AG10803 (cell line): ENCODE measurements at regions not wholly inside any gene's neighbourhood (a gene's known extent, or its start where the extent isn't known, plus 50 kb on each side); places are given as distances from the start of the nearest gene placed in this dataset.

ENCODE experiments used
- DNase-seq: peaks from one replicate; pipeline ENCODE4 v3.0.0; 2010; ENCODE audit warnings: low read depth
- H3K4me3 ChIP-seq: 2 replicates; pipeline ENCODE4 v1.5.1; 2011; ENCODE audit warnings: mild to moderate bottlenecking, low read length, control low read depth
- CTCF ChIP-seq: conservative IDR thresholded peaks from 2 replicates; pipeline ENCODE4 v1.5.1; 2011; ENCODE audit warnings: mild to moderate bottlenecking, low read length, control low read depth, inconsistent platforms

GRCh38 chr13:62287764-62288163 lies 872.1 kb upstream of the PCDH20 start:
- H3K4me3 ChIP-seq = no peak overlapping the region
- TF ChIP-seq CTCF = no peak
- DNase-seq = no peak

DNA sequence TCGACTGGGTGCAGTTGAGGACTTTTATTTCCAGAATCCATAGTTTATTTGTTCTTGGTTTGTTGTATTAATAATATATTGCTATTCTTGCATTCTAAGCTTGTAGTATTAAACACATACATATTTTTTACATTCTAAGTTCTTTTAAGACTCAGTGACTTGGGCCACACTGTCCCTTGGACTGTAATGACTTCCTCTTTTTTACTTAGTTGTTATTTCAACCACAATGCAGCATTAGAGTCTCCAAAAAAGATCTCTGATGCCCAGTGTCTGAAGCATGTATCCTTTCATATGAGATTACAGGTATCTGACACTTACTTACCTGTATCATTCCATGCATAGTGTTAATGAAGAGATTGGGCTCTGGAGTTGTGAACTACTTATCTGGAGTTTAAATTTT lies 864.9 kb upstream of the PCDH20 start:
- no peak overlapping the region for H3K4me3 ChIP-seq
- no peak for TF ChIP-seq CTCF
- DNase-seq = no peak

GRCh38 chr13:62278271-62278670 lies 862.6 kb upstream of the PCDH20 start:
- TF ChIP-seq CTCF = no peak
- no peak for DNase-seq
- H3K4me3 ChIP-seq = no peak overlapping the region

DNA sequence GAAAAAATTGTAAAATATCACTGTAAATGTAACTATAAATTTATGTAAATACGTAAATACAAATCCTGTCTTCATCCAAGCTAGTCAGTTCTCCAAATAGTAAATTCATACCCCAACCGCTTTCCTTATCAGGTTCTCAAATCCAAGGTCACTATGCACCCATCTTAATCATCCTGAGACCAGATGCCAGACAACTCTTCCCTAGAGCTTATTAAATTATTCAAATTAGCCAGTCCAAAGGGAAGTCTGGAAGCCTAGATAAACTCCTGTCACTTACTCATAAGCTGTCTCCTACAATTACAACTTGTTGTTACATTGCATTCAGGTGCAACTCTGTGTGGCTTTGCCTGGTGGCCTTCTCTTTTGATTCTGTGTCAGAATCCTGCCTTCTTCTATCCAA lies 836.1 kb upstream of the PCDH20 start:
- TF ChIP-seq CTCF = no peak
- no peak for DNase-seq
- H3K4me3 ChIP-seq = no peak overlapping the region

DNA sequence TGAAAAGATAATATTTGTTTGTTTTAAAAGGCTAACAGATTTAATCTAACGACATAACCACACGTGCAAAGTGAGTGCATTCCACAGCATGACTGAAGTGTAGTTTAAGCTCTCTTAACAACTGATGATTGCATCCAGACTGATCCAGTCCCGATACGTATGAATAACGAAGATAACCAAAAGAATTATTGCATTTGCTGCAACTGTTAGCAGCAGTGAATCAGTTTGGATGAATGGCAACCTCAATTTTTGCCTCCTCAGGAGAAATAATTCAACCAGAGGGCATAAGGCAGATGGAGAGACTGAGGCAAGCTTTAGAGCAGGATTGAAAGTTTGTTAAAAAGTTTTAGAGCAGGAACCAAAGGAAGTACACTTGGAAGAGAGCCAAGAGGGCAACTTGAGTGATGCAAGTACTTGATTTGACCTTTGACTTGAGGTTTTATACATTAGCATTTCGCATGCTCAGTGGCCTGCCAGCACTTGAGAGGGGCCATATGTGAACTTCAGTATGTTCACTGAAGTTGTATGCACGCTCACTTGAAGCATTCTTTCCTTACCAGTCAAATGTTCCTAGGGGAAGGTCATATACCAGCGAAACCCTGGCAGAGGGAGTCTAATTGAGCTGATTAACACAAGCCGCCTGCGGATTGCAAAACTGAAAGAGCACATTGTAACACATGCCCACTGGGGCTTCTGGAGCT lies 835.0 kb upstream of the PCDH20 start:
- no peak for DNase-seq
- no peak overlapping the region for H3K4me3 ChIP-seq
- no peak for TF ChIP-seq CTCF

DNA sequence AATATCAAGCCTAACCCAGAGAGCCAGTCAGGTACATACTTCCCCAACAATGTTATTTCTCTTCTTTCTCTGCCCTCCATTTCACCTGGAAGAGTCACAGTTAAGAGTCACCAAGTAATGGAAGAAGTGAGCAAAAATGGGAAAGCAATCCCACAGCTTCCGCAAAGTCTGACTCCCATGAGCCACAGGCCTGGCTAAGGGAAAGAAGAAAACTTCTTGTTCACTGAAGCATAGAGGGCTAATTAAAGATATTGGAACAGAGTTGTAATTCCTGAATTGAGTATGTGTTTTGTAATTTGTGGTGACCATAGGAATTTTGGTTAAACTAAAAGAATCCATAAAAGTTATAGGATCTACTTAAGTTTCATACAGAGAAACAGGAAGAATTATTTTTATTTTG lies 830.9 kb upstream of the PCDH20 start:
- H3K4me3 ChIP-seq = no peak overlapping the region
- DNase-seq = no peak
- TF ChIP-seq CTCF = no peak

DNA sequence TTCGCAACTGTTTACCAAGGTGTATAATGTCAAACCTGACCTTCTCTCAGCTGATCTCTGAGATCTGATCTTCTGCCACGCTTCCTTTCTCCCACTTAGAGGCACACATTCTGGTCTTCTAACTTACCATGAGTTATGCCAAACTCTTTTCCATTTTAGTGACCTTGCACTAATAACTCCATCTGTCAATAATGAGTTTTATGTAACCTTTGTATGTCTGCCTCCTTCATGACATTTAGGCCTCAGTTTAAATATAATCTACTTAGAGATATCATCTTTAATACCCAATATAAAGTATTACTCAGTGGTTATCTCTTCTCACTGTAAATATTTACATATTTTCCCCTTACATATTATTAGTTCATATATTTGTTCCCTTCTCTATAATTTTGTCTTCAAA lies 827.5 kb upstream of the PCDH20 start:
- no peak for DNase-seq

More for the DNA sequence above, 827.5 kb upstream of the PCDH20 start:
- no peak overlapping the region for H3K4me3 ChIP-seq
- TF ChIP-seq CTCF = no peak
